Peyer's patch (tissue), 4 donors: ENCODE measurements at regions not wholly inside any gene's neighbourhood (a gene's known extent, or its start where the extent isn't known, plus 50 kb on each side); places are given as distances from the start of the nearest gene placed in this dataset.

Experiments used
- DNase-seq, 3 donors: peaks; one replicate each; pipeline ENCODE4 v3.0.0-alpha.2; 2017 to 2019
- H3K27ac ChIP-seq, 4 donors: fragments of 200-600 bp; sonication (generic); one replicate each; pipeline ENCODE4 v1.5.1; 2016 to 2019
- H3K27me3 ChIP-seq, 2 donors: fragments of 200-600 bp; sonication (generic); one replicate each; pipeline ENCODE4 v1.5.1; 2019
- H3K36me3 ChIP-seq, 3 donors: fragments of 200-600 bp; sonication (generic); one replicate each; pipeline ENCODE4 v1.5.1; 2016 to 2019
- H3K4me1 ChIP-seq, 4 donors: fragments of 200-600 bp; sonication (generic); one replicate each; pipeline ENCODE4 v1.5.1; 2016 to 2019
- H3K4me3 ChIP-seq, 4 donors: fragments of 200-600 bp; sonication (generic); 1 replicate in 3 of 4; 2 replicates in 1 of 4; pipeline ENCODE4 v1.5.1; 2016 to 2019; ENCODE audit warnings: mild to moderate bottlenecking in 1 of 4
- H3K9me3 ChIP-seq, 4 donors: fragments of 200-600 bp; sonication (generic); one replicate each; pipeline ENCODE4 v1.5.1; 2016 to 2019; ENCODE audit warnings: mild to moderate bottlenecking in 1 of 4
- POLR2A ChIP-seq, 2 donors: fragments of 450-650 bp; IDR thresholded peaks; one replicate each; pipeline ENCODE4 v1.5.1; 2017; ENCODE audit warnings: antibody characterized with exemption in 2 of 2, mild to moderate bottlenecking in 2 of 2, moderate library complexity in 2 of 2
- TF ChIP-seq, protein P1 (sequence below), 6 experiments: fragments of 450-650 bp in 4 of 6; fragments of 200-600 bp in 2 of 6; sonication (generic) in 1 of 6; IDR thresholded peaks; one replicate each; pipeline ENCODE4 v1.5.1; 2017 to 2019; ENCODE audit warnings: antibody characterized with exemption in 6 of 6, mild to moderate bottlenecking in 3 of 6, moderate library complexity in 1 of 6

DNA sequence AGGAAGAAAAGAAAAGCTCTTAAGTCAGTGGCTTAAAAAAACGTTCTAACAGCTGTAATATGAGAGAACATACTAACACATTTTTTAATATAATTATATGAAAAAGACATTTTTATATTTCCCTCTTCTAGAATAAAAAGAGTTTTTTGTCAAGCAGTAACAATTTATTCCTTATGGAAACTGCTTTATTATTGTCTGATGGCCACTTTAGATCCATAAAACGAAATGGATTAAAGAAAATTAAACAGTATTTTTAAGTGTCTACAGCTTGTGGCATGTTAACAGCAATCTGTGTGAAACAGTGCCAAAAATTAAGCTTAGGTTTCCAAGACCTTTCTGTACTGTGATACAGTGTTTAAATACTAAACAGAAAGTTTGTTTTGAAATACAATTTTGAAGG lies 55.5 kb upstream of the TENM3 start:
- H3K36me3 ChIP-seq, result no peaks in the 10 kb centered on the region
- DNase-seq, result no peak
- TF ChIP-seq, protein P1, sequence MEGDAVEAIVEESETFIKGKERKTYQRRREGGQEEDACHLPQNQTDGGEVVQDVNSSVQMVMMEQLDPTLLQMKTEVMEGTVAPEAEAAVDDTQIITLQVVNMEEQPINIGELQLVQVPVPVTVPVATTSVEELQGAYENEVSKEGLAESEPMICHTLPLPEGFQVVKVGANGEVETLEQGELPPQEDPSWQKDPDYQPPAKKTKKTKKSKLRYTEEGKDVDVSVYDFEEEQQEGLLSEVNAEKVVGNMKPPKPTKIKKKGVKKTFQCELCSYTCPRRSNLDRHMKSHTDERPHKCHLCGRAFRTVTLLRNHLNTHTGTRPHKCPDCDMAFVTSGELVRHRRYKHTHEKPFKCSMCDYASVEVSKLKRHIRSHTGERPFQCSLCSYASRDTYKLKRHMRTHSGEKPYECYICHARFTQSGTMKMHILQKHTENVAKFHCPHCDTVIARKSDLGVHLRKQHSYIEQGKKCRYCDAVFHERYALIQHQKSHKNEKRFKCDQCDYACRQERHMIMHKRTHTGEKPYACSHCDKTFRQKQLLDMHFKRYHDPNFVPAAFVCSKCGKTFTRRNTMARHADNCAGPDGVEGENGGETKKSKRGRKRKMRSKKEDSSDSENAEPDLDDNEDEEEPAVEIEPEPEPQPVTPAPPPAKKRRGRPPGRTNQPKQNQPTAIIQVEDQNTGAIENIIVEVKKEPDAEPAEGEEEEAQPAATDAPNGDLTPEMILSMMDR (IDR thresholded peaks at IDR 0.05), result no peak
- TF ChIP-seq POLR2A (IDR thresholded peaks at IDR 0.05), result no peak
- H3K9me3 ChIP-seq, result no peaks in the 10 kb centered on the region
- H3K4me1 ChIP-seq, result no peaks in the 10 kb centered on the region
- no peak overlapping the region for H3K4me3 ChIP-seq
- H3K27ac ChIP-seq, result no peak overlapping the region
- H3K27me3 ChIP-seq, result no peaks in the 10 kb centered on the region

DNA sequence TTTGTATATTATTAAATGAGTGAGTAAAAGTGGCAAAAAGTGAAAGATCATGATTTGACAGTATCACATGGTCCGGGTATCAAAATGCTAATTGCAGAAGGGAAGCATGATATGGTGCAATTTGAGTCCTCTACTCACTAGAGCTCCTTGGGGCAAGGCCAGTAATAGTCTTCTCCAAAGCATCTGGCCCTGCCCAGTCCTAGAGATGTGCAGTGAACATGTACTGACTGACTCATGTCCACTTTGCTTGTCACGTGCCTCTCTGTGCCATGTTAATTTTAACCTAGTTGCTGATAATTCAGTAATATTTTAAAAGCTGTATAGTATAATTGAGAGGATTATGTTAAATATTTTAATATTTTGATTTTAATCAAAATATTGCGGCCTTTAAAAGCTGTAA lies 54.6 kb upstream of the TENM3 start:
- H3K4me1 ChIP-seq, result no peaks in the 10 kb centered on the region
- no peak overlapping the region for H3K4me3 ChIP-seq
- H3K27me3 ChIP-seq, result no peaks in the 10 kb centered on the region
- H3K36me3 ChIP-seq, result no peaks in the 10 kb centered on the region
- H3K27ac ChIP-seq, result no peak overlapping the region
- TF ChIP-seq, protein P1 (IDR thresholded peaks at IDR 0.05), result no peak
- no peak for TF ChIP-seq POLR2A (IDR thresholded peaks at IDR 0.05)
- no peaks in the 10 kb centered on the region for H3K9me3 ChIP-seq
- no peak for DNase-seq

DNA sequence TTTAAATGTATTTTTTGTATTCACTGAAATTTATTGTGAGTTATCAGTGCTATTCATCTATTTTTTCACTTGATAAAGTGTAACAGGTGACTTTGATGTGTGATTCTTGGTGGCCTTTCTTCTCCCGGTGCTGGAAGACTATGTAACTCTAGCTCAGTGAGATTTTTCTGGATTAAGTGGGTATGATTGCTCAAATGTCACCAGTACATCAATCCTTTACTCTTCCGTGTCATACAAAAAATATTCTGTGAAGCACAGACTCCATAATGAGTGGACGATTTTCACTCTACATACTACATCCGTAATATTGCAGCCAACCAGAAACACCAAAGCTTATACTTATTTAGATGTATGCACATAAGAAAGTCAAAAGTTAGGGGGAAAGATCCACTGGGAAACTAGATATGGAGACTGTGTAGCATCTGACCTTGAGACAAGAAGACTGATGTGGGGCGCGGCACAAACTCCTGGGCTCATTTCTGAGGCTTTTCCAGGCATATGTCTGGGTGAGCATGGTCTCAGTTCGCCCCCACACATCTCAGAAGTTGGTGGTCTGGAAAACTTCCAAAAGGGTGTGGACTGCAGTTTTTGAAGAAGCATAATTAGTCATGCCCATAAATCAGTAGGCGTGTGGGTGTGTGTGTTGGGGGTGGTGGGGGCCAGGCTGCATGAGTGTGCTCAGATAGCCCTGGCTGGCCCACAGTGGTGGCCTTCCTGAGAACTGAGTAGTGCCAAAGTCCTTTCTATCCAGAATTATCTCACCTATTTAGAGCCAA lies 53.9 kb upstream of the TENM3 start:
- Histone ChIP-seq H3K9me3 (no peaks in the 10 kb centered on the region), H3K27ac (no peak overlapping the region), H3K36me3 (no peaks in the 10 kb centered on the region), H3K4me1 (no peaks in the 10 kb centered on the region), H3K27me3 (no peaks in the 10 kb centered on the region), H3K4me3 (no peak overlapping the region)
- TF ChIP-seq, protein P1 (IDR thresholded peaks at IDR 0.05), result no peak
- no peak for TF ChIP-seq POLR2A (IDR thresholded peaks at IDR 0.05)
- DNase-seq, result no peak

DNA sequence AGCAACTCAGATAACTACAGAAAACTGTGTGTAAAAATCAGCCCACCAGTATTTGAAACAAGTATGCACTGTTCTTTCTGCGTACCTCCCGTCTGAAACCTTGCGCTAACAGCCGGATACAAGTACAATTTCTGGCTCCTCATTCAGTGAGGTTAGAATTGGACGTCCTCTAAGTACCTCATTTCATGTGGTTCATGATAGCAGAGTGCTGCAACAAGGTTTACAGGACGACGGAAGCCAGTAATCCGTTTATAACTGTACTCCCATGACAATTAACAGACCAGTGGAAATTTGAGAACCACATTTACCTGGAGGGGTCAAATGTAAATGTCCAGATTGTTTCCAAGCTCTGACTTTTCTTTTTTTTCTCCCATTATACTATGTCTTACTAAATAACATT lies 52.9 kb upstream of the TENM3 start:
- Histone ChIP-seq H3K9me3 (no peaks in the 10 kb centered on the region), H3K4me1 (no peaks in the 10 kb centered on the region), H3K36me3 (no peaks in the 10 kb centered on the region), H3K27ac (no peak overlapping the region), H3K4me3 (no peak overlapping the region), H3K27me3 (no peaks in the 10 kb centered on the region)
- TF ChIP-seq, protein P1 (IDR thresholded peaks at IDR 0.05), result no peak
- no peak for TF ChIP-seq POLR2A (IDR thresholded peaks at IDR 0.05)
- DNase-seq, result no peak

DNA sequence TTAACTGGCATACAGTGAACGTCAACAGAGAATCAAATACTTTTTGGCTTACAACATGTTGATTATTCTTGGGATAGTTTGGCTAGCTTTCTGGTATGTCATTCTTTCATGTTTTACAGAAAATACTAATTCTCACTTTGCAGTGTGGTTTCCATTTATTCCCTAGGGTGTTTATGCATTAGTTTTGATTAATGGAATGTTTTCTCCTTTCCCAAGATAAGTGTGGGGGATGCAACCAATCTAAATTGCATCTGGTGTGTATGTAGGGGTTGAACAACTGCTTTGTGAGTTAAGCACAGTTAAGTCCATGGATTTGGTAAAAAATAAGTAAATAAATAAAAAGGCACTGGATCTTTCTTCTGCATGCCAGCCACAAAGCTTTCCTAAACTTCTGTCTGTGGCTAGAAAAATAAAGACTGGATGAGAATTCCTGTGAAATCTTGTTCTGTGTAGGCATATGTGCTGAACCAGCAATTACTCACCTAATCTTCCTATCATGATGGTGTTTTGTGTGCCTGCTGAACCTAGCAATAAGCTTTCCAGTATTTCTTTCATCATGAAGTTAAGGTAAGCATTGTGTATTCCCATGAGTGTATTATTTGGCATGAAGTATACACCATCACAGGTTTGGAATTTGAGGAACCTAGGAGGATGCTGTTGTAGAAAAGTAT lies 50.6 kb upstream of the TENM3 start:
- Histone ChIP-seq H3K27ac (no peak overlapping the region), H3K4me1 (no peaks in the 10 kb centered on the region), H3K9me3 (no peaks in the 10 kb centered on the region), H3K4me3 (no peak overlapping the region), H3K27me3 (no peaks in the 10 kb centered on the region), H3K36me3 (no peaks in the 10 kb centered on the region)
- DNase-seq, result no peak
- TF ChIP-seq, protein P1 (IDR thresholded peaks at IDR 0.05), result no peak
- no peak for TF ChIP-seq POLR2A (IDR thresholded peaks at IDR 0.05)
